NCI-H1694 treated with DMSO at 0.1 percent for 48 hours (cell line): ENCODE measurements at regions not wholly inside any gene's neighbourhood (a gene's known extent, or its start where the extent isn't known, plus 50 kb on each side); places are given as distances from the start of the nearest gene placed in this dataset.
"Not testable (repeated sequence)": the region's sequence is repeated elsewhere in the genome, so short reads cannot be mapped to it uniquely, and the experiment has no call there.

Experiments used
- DNase-seq: peaks from one replicate; lab custom pipeline; 2025; lab: John Stamatoyannopoulos, UW

DNA sequence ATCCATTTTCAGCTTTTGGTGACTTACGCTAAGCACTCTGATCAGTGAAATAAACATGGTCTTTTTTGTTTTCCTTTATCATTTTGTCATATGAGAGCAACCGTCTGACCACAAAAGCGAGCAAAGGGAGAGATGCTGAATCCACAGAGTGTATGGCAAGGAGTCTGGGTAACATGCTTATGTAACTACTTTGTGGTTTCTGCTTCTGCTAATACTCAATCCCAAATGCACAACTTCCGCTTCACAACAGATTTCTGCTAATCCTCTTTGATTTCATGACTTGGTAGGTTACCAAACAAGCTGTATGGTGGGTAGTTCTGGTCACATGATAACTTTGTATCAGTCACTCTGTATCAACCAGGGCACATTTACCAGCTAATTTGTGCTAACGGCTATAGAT, 908.4 kb upstream of the CRIM1 start:
- DNase-seq: no peak

DNA sequence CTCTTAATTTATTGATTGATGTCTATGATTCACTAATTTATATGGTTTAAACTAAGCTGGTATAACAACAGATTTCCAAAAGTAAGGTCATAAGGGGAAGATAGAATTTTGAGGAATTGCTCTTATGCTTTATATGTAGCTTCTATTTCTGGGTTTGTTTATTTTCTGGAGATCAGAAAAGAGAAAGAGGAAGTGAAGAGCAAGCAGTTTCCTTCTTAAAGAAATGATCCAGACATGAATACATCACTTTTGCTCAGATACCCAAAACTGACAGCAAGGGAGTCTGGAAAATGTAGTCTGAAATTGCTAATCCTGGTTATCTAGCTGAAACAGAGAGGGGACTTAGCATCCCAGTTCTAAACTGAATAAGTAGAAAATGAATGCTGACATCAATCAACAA, 912.5 kb upstream of the CRIM1 start:
- DNase-seq: no peak

- not testable (repeated sequence) for DNase-seq
These were observed 914.0 kb upstream of the CRIM1 start for GRCh38 chr2:35441575-35441974.

GRCh38 chr2:35440308-35440707, 915.3 kb upstream of the CRIM1 start:
- DNase-seq: not testable (repeated sequence)

- DNase-seq: not testable (repeated sequence)
These were observed 918.7 kb upstream of the CRIM1 start for GRCh38 chr2:35436893-35437292.

DNA sequence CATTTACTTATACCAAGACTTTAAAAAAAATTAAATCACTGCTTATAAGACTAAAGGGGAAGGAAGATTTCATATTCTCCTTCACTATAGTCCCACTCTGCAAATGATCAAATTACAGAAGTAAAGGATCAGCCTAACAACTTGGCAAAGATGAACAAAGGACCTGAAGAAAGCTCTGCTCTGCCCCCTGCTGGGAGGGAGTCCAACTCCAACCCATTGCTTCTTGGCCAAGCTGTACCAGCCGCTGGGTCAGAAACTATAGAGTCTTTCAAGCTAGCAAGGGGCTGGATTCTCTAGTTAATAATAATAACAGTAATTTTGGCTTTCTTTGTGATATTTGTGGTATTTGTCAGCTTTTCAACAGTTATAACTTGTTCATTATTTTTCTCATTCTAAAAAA, 927.0 kb upstream of the CRIM1 start:
- DNase-seq: peak; percentile 5

DNA sequence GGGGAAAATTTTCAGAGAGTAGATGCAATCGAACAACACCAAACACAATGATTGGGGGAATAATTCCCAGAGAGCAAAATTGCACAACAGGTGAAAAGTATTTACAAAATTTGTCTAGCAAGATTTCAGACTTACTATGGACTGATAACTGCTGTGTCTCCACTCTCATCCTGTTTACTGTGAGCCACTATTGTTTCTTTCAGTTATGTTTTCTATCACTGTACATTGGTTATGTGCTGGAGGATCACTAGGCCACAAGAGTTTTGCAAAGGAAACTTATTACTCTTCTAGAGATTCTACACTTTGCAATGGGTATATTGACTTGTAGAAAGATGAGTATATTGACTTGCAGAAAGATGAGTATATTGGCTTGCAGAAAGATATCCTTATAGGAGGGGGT, 934.1 kb upstream of the CRIM1 start:
- no peak for DNase-seq

DNA sequence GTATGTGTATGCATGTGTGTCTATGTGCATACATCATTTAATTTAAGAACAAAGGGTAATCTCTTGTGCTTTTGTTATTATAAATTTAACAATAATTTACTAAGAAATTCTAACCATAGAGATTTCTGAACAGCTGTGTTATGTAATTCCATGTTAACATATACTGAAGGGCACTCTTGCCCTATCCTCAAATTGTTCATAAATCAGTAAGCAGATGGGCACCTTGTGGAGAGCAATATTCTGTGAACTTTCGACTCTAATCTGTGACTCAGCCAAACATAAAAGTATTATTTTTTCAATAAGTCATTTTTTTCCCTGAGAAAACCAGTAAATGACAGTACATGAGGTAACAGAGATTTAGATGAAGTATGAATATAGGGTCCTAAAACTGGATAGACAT, 938.3 kb upstream of the CRIM1 start:
- DNase-seq: no peak

- no peak for DNase-seq
These were observed 939.0 kb upstream of the CRIM1 start for GRCh38 chr2:35416391-35417140.

- DNase-seq: no peak
These were observed 939.6 kb upstream of the CRIM1 start for GRCh38 chr2:35415942-35416341.

- no peak for DNase-seq
These were observed 940.3 kb upstream of the CRIM1 start for GRCh38 chr2:35415282-35415681.

DNA sequence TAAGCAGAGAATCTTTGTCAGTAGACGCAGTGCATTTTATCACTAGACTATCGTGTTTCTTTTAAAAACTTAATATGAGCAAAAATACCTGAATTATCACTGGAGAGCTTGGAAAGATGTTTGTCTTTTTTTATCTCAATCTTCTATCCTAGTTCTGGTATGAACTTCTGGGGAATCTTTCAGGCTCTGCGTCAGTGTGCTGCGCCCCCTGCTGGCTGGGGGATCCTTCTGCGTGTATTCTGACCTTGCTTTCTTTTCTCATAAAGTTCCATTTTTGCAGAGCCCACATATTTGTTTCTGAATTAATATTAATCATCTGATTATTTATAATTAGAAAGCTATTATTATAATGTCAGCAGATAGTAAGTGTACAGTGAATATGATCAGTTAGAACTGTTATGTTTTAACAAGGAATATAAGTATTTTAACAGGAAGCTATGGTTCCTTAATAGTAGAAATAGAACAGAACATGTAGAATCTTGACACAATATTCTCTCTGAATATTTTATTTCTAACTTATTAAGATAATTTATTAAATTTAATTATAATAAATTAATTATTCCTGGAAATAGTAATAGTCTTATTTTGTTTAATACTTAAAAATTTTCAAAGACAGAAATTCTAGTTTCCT, 945.0 kb upstream of the CRIM1 start:
- DNase-seq: peak; percentile 12

DNA sequence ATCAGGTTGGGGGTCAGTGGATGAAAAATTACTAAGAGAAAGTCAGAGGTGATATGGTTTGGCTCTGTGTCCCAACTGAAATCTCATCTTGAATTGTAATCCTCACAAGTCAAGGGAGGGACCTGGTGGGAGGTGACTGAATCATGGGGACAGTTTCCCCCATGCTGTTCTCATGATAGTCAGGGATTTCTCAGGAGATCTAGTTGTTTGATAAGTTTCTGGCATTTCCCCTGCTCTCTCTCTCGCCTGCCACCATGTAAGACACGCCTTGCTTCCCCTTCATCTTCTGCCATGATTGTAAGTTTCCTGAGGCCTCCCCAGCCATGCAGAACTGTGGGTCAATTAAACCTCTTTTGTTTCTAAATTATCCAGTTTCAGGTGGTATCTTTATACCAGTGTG, 945.8 kb upstream of the CRIM1 start:
- DNase-seq: no peak

DNA sequence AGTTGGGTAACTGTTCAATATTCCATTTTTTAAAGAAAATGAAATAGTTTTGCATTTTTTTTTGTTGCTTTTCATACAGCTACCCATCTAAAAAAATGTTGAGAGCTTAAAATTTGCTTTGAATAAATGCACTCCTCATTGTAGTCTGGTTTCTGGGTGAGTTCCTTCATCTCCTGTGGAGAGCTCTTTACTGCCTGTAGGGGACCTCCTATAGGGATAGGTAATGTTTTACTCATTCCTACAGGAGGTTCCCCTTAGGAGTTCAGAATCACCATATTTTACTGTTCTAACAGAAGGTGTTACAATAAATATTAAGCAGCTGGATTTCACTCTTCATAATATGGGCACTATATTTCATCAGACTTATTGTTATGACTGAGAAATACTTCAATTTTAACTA, 947.3 kb upstream of the CRIM1 start:
- no peak for DNase-seq

DNA sequence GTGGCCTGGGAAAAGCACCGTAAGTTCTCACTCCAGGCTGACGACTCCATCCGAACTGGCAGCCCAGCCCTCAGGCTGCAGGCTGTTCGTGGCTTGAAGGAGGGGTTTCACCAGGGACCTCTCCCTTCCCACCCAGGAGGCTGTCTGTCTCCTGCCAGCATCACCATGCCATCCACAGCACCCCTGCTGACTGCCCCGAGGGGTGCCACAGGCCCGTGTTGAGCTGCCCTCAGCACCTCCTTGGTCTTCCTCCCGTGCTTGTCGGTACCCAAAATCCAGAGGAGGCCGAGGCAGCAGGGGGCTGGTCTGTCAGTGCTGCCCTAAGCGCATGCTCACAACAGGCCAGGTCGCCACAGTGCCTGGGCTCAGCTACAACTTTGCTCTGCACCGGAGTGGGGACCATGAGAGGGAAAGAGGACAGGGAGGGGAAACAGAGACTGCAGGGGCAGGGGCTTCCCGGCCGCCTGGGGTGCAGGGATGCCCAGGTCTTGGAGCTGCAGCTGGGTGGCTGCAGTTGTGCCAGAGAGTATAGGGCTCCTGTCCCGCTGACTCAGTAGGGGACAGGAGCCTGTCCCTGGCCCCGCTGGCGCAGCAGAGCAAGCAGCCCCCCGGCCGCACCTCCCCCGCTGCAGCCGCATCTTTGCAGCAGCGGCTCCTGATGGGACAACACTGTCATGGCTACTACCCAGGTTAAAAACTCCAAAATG, 963.7 kb upstream of the CRIM1 start:
- DNase-seq: no peak

- DNase-seq: no peak
These were observed 976.8 kb upstream of the CRIM1 start for GRCh38 chr2:35378791-35379190.

DNA sequence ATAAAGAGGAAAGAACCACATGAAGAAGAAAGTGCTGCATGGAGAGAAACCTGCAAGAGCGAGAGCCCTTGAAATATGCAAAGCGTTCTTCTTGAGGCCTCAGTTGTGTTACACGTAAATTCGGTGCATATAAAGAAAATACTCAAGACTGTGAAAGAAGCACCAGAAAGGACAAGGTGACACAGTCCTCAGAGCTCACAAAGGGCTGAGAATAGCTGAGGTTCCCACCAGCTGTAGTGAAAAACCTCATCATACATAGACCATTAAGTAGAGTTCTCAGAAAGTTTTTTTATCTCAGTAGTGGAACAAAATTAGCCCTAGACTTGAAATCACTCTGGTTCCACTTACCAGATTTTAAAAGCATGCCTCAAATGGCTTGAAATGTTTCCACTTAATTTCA, 980.7 kb upstream of the CRIM1 start:
- DNase-seq: no peak

GRCh38 chr2:35365859-35366258, 989.7 kb upstream of the CRIM1 start:
- no peak for DNase-seq

DNA sequence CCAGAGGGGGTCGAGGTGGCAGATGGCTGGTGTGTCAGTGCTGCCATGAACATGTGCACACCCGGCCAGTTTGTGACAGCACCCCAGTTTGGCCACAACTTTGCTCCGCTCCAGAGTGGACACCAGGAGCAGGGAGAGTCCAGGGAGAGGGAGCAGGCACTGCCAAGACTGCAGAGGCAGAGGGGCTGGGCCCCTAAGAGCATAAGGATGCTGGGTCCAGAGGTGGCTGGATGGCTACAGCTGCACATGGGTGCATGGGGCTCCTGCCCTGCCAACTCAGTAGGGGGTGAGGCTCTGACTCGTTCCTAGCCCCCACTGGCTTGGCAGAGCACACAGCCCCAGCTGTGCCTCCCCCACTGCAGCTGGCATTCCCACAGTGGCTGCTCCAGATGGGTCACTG, 999.2 kb upstream of the CRIM1 start:
- no peak for DNase-seq

DNA sequence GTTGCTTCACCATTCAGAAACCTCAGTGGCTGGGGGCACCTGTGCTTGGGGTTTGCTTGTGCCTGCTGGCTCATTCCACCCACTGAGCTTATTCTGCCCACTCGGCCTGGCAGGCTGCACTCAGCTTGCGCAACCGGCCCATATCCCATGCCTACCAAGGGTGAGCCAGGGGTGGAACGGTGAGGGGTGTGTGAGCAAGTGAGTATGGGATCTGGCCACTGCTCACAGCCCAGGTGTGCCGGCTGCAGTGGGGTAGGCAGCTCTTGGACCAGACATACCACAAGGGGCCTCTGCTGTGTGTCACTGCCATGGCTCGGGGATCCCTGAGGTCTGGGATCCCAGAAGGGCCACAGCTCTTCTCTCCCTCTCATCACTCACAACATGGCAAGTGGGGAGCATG, 1000.5 kb upstream of the CRIM1 start:
- no peak for DNase-seq

- DNase-seq: no peak
These were observed 1008.0 kb upstream of the CRIM1 start for GRCh38 chr2:35347561-35347960.

DNA sequence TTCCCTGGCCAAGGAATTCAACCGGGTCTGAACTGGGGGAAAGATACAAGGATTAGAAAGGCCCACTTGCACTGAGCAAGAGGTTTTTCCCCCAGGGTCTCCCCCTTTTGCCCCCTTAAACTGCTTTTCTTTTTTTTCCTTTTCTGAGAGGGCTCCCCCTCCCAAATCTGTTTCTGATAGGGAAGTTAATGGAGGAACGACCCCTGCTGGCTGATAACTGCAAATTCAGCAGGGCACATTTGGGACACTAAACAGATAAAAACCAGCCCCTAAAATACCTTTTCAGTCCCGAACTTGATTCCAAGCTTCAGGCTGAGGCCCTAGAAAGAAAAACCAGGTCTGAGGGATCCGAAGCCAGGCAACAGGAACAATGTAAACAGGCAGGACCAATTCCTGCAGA, 1012.4 kb upstream of the CRIM1 start:
- DNase-seq: no peak

- no peak for DNase-seq
These were observed 1016.4 kb upstream of the CRIM1 start for GRCh38 chr2:35339211-35339610.
